ENCODE measurements at regions not wholly inside any gene's neighbourhood (a gene's known extent, or its start where the extent isn't known, plus 50 kb on each side); places are given as distances from the start of the nearest gene placed in this dataset.

DNA sequence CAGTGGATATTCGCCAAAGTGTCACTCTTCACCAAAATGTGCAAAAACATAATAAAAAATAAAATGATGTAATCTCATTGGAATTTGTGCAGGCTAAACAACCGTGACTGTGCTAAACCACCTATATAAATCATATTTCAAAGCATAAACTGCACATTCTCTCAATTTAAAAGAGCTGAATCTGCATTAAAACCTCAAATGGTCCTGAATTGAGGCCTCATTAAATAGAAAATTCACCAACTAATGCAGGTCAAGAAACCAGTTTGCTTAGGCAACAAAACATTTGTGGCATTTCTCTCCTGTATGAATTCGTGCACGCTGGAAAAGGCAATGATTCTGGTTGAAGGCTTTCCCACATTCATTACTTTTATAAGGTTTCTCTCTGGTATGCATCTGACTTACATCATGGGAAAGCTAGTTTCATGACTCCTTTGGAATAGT, 80.1 kb upstream of the IFNG-AS1 start (continued):
- TF ChIP-seq EZH2phosphoT487 (IDR thresholded peaks at IDR 0.05; ENCODE audit: borderline replicate concordance, low read depth): no peak
- no peak for TF ChIP-seq TCF12 (IDR thresholded peaks at IDR 0.05)

DNA sequence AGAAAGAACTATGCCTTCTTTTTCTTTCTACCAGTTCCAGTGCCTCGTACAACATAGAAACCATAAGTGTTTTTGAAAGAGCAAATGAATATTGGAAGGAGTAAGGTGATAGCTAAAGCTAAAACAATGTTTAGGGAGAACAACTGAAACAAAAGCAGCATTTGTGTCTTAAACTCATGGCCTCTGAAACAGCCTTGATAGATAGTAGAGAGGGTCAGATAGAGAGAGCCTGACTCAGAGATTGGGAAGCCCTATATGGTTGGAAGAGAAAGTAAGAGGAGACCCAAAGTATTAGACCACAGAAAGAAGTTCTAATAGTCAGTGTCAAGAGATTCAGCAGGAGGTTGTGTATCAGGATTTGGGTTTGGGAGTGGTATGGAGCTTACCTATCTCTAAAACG, 79.6 kb upstream of the IFNG-AS1 start:
- Histone ChIP-seq H3K9me3 (peaks cover 8% of the 10 kb centered on the region; the same call in 1 of the 2 replicates), H3K27me3 (ENCODE audit: insufficient read depth) (no peaks in the 10 kb centered on the region), H3K4me2 (no peak overlapping the region), H3K27ac (ENCODE audit: low read depth in 2 of 2, low read length in 1 of 2) (peak overlapping the region; percentile 9 to 96; a peak in 3 of 4 replicates), H4K20me1 (ENCODE audit: insufficient read depth) (no peaks in the 10 kb centered on the region), H3K4me1 (ENCODE audit: control insufficient read depth in 1 of 2, insufficient read depth in 2 of 2, low read depth in 1 of 2, low read length in 1 of 2) (peaks cover 0 to 23% of the 10 kb centered on the region in 2 experiments; a peak in 2 of 4 replicates), H3K79me2 (ENCODE audit: insufficient read depth) (no peaks in the 10 kb centered on the region), H3K9me2 (no peaks in the 10 kb centered on the region), H3F3A (replicated peaks; ENCODE audit: insufficient read depth) (peaks cover 21% of the 10 kb centered on the region), H2AFZ (ENCODE audit: low read depth) (0 out of 2 replicates have a peak overlapping the region, but pooled peaks have one; percentile 20), H3K9ac (peak overlapping the region; percentile 57), H3K4me3 (ENCODE audit: low read depth in 2 of 2, low read length in 1 of 2) (no peak overlapping the region), H3K36me3 (replicated peaks in 1 of 2; ENCODE audit: control insufficient read depth in 1 of 2, insufficient read depth in 2 of 2, low read length in 1 of 2) (no peaks in the 10 kb centered on the region)
- POLR2A ChIA-PET: no interaction called here
- TF ChIP-seq, protein P1, sequence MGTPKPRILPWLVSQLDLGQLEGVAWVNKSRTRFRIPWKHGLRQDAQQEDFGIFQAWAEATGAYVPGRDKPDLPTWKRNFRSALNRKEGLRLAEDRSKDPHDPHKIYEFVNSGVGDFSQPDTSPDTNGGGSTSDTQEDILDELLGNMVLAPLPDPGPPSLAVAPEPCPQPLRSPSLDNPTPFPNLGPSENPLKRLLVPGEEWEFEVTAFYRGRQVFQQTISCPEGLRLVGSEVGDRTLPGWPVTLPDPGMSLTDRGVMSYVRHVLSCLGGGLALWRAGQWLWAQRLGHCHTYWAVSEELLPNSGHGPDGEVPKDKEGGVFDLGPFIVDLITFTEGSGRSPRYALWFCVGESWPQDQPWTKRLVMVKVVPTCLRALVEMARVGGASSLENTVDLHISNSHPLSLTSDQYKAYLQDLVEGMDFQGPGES (IDR thresholded peaks at IDR 0.05; ENCODE audit: low read depth, low read length): no peak
- TF ChIP-seq TEAD4 (IDR thresholded peaks at IDR 0.05; ENCODE audit: borderline replicate concordance, insufficient read depth): no peak
- TF ChIP-seq ELF1 (IDR thresholded peaks at IDR 0.05): no peak
- TF ChIP-seq FOXJ3 (CRISPR knock-in tag; IDR thresholded peaks at IDR 0.05): no peak
- TF ChIP-seq EP300 (IDR thresholded peaks at IDR 0.05; ENCODE audit: borderline replicate concordance in 1 of 2, low read depth in 1 of 2, low read length in 1 of 2): no peak
- TF ChIP-seq, protein P2, sequence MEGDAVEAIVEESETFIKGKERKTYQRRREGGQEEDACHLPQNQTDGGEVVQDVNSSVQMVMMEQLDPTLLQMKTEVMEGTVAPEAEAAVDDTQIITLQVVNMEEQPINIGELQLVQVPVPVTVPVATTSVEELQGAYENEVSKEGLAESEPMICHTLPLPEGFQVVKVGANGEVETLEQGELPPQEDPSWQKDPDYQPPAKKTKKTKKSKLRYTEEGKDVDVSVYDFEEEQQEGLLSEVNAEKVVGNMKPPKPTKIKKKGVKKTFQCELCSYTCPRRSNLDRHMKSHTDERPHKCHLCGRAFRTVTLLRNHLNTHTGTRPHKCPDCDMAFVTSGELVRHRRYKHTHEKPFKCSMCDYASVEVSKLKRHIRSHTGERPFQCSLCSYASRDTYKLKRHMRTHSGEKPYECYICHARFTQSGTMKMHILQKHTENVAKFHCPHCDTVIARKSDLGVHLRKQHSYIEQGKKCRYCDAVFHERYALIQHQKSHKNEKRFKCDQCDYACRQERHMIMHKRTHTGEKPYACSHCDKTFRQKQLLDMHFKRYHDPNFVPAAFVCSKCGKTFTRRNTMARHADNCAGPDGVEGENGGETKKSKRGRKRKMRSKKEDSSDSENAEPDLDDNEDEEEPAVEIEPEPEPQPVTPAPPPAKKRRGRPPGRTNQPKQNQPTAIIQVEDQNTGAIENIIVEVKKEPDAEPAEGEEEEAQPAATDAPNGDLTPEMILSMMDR (IDR thresholded peaks at IDR 0.05): no peak
- no peak for TF ChIP-seq CHD2 (IDR thresholded peaks at IDR 0.05; ENCODE audit: low read length, partially characterized antibody)
- CTCF ChIA-PET: interaction anchor here (1.1 kb wide), 1 partner anchor 33 kb away, joined by 3 read pairs; no protein-coding TSS in a partner anchor
- DNase-seq: no peak
- WGBS (ENCODE audit: low lambda C conversion rate): 48% methylated on average over 2 of the region's 2 CpGs

DNA sequence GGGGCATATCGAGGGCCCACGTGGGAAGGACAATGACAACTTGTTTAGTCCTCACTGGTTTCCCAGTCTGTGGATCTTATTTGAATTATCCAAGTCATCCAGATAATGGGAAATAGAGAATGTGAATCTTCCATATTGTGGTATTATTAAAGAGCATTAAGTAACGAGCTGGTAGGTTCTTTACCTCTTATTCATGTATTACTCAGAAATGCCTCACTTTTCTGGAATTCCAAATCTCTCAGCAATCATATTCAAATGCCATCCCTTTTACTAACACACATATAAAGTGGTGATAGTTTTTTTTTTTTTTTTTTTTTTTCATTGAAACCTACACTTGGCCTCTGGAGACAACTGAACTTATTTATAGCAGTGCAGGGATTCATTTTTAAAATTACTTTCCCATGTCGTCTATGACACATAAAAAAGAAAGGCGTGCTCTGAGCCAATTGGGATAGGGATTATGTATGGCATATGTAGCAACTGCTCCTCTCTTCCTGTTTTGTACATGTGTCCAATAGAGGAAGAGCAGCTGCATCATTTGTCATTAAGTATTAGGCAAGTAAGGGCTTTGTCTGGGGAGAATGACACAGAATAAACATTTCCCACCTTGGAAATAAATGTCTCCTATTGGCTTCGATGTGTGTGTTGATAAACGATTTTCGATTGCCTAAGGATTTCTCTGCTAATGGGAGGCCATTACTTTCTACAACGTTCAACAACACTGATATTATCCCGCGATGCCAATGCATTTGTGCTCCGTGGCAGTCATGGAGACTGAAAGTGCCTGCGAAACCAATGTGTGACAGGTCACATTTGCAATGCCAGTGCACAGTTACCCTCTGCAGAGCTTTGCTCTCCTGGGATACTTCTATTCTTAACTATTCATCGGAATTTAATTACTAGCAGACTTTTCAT, 78.6 kb upstream of the IFNG-AS1 start:
- CTCF ChIA-PET: no interaction called here
- Histone ChIP-seq H4K20me1 (ENCODE audit: insufficient read depth) (no peaks in the 10 kb centered on the region), H3F3A (replicated peaks; ENCODE audit: insufficient read depth) (peaks cover 21% of the 10 kb centered on the region), H2AFZ (ENCODE audit: low read depth) (peak overlapping the region; percentile 11; the same call in 1 of the 2 replicates), H3K4me1 (ENCODE audit: control insufficient read depth in 1 of 2, insufficient read depth in 2 of 2, low read depth in 1 of 2, low read length in 1 of 2) (peaks cover 0 to 23% of the 10 kb centered on the region in 2 experiments; a peak in 2 of 4 replicates), H3K9me2 (no peaks in the 10 kb centered on the region), H3K79me2 (ENCODE audit: insufficient read depth) (no peaks in the 10 kb centered on the region), H3K36me3 (replicated peaks in 1 of 2; ENCODE audit: control insufficient read depth in 1 of 2, insufficient read depth in 2 of 2, low read length in 1 of 2) (no peaks in the 10 kb centered on the region), H3K4me3 (ENCODE audit: low read depth in 2 of 2, low read length in 1 of 2) (no peak overlapping the region), H3K9me3 (peaks cover 8% of the 10 kb centered on the region; the same call in 1 of the 2 replicates), H3K4me2 (peak overlapping the region; percentile 36; the same call in 1 of the 2 replicates), H3K9ac (peak overlapping the region; percentile 57; the same call in 1 of the 2 replicates), H3K27me3 (ENCODE audit: insufficient read depth) (no peaks in the 10 kb centered on the region), H3K27ac (ENCODE audit: low read depth in 2 of 2, low read length in 1 of 2) (peak overlapping the region; percentile 39 to 96; a peak in 3 of 4 replicates)
- WGBS (ENCODE audit: low lambda C conversion rate): 46% methylated on average over 14 of the region's 14 CpGs
- POLR2A ChIA-PET: no interaction called here
- no peak for DNase-seq
- TF ChIP-seq, protein P3, sequence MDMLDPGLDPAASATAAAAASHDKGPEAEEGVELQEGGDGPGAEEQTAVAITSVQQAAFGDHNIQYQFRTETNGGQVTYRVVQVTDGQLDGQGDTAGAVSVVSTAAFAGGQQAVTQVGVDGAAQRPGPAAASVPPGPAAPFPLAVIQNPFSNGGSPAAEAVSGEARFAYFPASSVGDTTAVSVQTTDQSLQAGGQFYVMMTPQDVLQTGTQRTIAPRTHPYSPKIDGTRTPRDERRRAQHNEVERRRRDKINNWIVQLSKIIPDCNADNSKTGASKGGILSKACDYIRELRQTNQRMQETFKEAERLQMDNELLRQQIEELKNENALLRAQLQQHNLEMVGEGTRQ (IDR thresholded peaks at IDR 0.05; ENCODE audit: borderline replicate concordance, low read depth, low read length): no peak
- TF ChIP-seq MXI1 (IDR thresholded peaks at IDR 0.05; ENCODE audit: low read depth, low read length) (no peak), SMC3 (IDR thresholded peaks at IDR 0.05; ENCODE audit: low read depth, low read length) (no peak), NRF1 (IDR thresholded peaks at IDR 0.05; ENCODE audit: low read depth, low read length) (no peak), FOXM1 (IDR thresholded peaks at IDR 0.05; ENCODE audit: low read depth) (peak; percentile 90), TAF1 (IDR thresholded peaks at IDR 0.05; ENCODE audit: borderline replicate concordance, low read depth, low read length) (no peak)
- TF ChIP-seq, protein P4, sequence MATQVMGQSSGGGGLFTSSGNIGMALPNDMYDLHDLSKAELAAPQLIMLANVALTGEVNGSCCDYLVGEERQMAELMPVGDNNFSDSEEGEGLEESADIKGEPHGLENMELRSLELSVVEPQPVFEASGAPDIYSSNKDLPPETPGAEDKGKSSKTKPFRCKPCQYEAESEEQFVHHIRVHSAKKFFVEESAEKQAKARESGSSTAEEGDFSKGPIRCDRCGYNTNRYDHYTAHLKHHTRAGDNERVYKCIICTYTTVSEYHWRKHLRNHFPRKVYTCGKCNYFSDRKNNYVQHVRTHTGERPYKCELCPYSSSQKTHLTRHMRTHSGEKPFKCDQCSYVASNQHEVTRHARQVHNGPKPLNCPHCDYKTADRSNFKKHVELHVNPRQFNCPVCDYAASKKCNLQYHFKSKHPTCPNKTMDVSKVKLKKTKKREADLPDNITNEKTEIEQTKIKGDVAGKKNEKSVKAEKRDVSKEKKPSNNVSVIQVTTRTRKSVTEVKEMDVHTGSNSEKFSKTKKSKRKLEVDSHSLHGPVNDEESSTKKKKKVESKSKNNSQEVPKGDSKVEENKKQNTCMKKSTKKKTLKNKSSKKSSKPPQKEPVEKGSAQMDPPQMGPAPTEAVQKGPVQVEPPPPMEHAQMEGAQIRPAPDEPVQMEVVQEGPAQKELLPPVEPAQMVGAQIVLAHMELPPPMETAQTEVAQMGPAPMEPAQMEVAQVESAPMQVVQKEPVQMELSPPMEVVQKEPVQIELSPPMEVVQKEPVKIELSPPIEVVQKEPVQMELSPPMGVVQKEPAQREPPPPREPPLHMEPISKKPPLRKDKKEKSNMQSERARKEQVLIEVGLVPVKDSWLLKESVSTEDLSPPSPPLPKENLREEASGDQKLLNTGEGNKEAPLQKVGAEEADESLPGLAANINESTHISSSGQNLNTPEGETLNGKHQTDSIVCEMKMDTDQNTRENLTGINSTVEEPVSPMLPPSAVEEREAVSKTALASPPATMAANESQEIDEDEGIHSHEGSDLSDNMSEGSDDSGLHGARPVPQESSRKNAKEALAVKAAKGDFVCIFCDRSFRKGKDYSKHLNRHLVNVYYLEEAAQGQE (IDR thresholded peaks at IDR 0.05; ENCODE audit: low read depth, low read length): no peak

Measured in SK-N-SH (cell line).